ENCODE measurements at regions not wholly inside any gene's neighbourhood (a gene's known extent, or its start where the extent isn't known, plus 50 kb on each side); places are given as distances from the start of the nearest gene placed in this dataset.
"Not testable (repeated sequence)": the region's sequence is repeated elsewhere in the genome, so short reads cannot be mapped to it uniquely, and the experiment has no call there.

- DNase-seq: no peak
These were observed 564.5 kb upstream of the B3GAT1 start for GRCh38 chr11:134976551-134976950.

- DNase-seq: no peak
These were observed 563.9 kb upstream of the B3GAT1 start for GRCh38 chr11:134975866-134976376.

GRCh38 chr11:134973801-134974200 is 561.8 kb upstream of the B3GAT1 start:
- DNase-seq: no peak

- no peak for DNase-seq
These were observed 559.3 kb upstream of the B3GAT1 start for GRCh38 chr11:134971381-134971780.

- no peak for DNase-seq
These were observed 555.7 kb upstream of the B3GAT1 start for GRCh38 chr11:134967746-134968145.

- DNase-seq: not testable (repeated sequence)
These were observed 549.3 kb upstream of the B3GAT1 start for GRCh38 chr11:134961386-134961785.

GRCh38 chr11:134958870-134959269 is 546.8 kb upstream of the B3GAT1 start:
- DNase-seq: no peak

GRCh38 chr11:134958336-134958640 is 546.2 kb upstream of the B3GAT1 start:
- DNase-seq: no peak

GRCh38 chr11:134957540-134958335 is 545.7 kb upstream of the B3GAT1 start:
- DNase-seq: no peak

- no peak for DNase-seq
These were observed 544.6 kb upstream of the B3GAT1 start for GRCh38 chr11:134956450-134957210.

- DNase-seq: not testable (repeated sequence)
These were observed 543.9 kb upstream of the B3GAT1 start for GRCh38 chr11:134955970-134956369.

GRCh38 chr11:134955281-134955680 is 543.2 kb upstream of the B3GAT1 start:
- DNase-seq: no peak

GRCh38 chr11:134954456-134954855 is 542.4 kb upstream of the B3GAT1 start:
- not testable (repeated sequence) for DNase-seq

- DNase-seq: not testable (repeated sequence)
These were observed 541.5 kb upstream of the B3GAT1 start for GRCh38 chr11:134953417-134953970.

- DNase-seq: no peak
These were observed 539.3 kb upstream of the B3GAT1 start for GRCh38 chr11:134951305-134951700.

GRCh38 chr11:134950692-134951304 is 538.8 kb upstream of the B3GAT1 start:
- DNase-seq: no peak

- DNase-seq: no peak
These were observed 537.4 kb upstream of the B3GAT1 start for GRCh38 chr11:134949121-134950090.

- no peak for DNase-seq
These were observed 535.5 kb upstream of the B3GAT1 start for GRCh38 chr11:134947556-134947955.

- DNase-seq: no peak
These were observed 534.0 kb upstream of the B3GAT1 start for GRCh38 chr11:134945993-134946392.

- DNase-seq: no peak
These were observed 532.9 kb upstream of the B3GAT1 start for GRCh38 chr11:134944986-134945385.

- no peak for DNase-seq
These were observed 532.1 kb upstream of the B3GAT1 start for GRCh38 chr11:134944131-134944530.

- DNase-seq: no peak
These were observed 531.5 kb upstream of the B3GAT1 start for GRCh38 chr11:134943544-134943943.

Data from SHP77 treated with DMSO at 0.1 percent for 48 hours (cell line).